Stimulated activated CD4-positive, alpha-beta T cell treated with anti-CD3 and anti-CD28 coated beads, Interleukin-15, amount 100 ng/mL, for 1 hour (primary cell): ENCODE measurements at regions not wholly inside any gene's neighbourhood (a gene's known extent, or its start where the extent isn't known, plus 50 kb on each side); places are given as distances from the start of the nearest gene placed in this dataset.
"Not testable (repeated sequence)": the region's sequence is repeated elsewhere in the genome, so short reads cannot be mapped to it uniquely, and the experiment has no call there.

Experiments used
- DNase-seq, 2 donors: peaks; one replicate each; pipeline ENCODE4 v3.0.0-alpha.2; 2020; ENCODE audit warnings: low read depth in 1 of 2, low spot score in 1 of 2

DNA sequence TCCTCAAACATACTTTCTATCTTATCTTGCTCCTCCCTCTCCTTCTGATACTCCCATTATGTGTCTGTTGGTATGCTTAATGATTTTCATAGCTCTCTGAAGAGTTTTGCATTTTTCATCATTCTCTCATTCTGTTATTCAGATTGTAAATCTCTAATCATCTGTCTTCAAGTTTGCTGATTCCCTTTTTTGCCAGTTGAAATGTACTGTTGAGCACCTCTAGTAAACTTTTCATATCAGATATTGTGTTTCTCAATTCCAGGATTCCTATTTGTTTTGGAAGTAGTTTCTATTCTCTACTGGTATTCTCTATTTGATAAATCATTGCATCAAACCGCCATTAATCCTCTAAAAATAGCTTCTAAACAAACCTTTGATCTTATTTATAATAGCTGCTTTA is 387.7 kb downstream of the PAX1 start:
- no peak for DNase-seq

DNA sequence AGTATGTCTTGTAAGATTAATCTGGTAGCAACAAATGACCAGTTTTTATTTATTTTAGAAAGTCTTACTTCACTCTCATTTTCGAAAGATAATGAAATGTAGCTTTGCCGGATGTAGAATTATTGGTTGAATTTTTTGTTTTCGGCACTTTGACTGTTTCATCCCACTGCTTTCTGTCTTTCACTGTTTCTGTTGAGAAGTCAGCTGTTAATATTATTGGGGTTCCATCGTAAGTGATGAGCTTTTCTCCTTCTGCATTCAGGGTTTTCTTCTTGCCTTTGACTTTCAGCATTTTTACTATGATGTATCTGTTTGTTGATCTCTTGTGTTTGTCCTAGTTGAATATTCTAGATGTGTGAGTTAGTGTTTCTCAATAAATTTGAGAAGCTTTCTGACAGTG is 383.4 kb downstream of the PAX1 start:
- no peak for DNase-seq

DNA sequence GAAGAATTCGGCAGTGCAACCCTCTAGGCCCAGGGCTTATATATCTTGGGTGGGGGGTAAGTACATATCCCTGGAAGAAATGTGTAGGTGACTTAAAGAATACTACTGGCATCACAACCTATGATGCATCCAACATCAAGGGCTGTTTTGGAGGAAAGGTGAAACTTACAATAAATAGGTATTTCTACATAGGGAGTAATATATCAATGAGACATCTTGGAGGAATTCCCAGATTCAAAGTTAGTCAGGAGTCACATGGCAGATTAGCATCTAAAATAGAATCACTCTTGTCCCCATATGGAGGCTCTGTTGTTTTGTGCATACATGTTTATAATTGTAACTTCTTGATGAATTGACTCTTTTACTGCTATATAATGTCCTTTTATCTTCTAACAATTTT is 375.5 kb downstream of the PAX1 start:
- DNase-seq, result no peak

DNA sequence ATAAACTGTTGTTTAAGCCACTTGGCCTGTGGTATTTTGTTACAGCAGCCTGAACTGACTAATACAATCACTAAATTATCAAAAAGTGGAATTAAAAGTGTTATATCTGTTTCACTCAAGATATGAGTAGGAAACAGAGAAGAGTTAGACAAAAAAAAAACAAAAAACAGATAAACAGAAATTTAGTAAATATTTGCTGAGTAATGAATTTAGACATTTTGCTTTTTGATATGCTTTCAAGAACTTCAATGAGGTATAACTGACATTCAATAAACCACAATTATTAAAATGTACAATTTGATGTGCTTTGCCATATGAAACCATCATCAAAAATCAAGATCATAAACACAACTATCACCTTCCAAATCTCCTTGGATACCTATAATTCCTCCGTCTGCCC is 369.2 kb downstream of the PAX1 start:
- DNase-seq, result no peak

DNA sequence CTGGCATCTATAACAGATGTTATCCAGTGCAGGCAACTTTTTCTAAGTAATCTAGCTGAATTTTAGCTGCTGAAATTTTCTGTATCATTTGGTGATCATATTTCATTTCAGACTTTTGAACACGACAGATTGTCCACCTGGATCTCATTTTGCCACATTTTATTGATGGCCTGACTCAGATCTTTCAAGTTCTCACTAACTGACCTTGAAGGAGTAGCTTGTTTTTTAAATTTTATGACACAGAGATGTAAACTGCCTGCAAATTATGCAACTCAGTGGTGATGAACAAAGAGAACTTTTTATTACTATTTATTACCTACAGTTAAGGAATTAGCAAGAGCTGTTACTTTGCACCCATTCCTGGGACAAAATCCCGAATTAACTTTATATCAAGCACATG is 366.4 kb downstream of the PAX1 start:
- DNase-seq, result no peak

DNA sequence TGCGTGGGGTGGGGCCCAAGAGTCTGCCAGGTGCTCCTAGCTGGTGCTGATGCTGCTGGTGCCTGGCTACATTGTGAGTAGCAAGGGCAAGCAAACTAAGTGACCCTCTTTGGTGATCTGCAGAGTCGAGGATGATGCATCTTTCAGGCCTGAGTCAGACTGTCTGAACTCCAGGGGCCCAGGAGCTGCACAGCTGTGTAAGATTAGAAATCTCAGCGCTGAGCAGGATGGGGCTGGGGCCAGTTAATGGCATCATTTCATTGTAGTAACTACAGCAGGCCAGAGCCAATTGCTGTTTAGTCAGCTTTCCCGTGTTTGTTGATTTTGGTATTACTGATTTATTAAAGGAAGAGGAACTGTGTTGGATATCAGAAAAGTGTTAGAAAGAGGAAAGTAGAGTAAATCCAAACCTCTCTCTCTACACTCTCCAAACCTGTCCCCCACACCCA is 365.2 kb downstream of the PAX1 start:
- no peak for DNase-seq

DNA sequence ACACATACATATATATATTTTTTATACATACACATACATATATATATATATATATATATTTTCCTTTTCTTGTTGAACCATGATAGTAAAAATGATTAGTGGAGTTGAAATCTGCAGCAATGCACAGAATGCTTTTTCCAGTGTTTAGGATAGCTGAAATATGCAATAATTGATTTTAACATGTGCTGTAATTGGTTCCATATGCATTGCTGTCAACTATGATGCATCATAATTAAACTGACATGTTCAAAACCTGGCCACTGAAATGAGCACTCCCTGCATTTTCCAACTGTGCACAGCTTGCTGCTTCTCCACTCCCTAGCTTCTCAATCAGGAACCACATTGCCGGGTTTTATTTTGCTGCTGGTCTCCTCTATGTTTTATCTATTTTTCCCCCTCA is 358.3 kb downstream of the PAX1 start:
- no peak for DNase-seq

DNA sequence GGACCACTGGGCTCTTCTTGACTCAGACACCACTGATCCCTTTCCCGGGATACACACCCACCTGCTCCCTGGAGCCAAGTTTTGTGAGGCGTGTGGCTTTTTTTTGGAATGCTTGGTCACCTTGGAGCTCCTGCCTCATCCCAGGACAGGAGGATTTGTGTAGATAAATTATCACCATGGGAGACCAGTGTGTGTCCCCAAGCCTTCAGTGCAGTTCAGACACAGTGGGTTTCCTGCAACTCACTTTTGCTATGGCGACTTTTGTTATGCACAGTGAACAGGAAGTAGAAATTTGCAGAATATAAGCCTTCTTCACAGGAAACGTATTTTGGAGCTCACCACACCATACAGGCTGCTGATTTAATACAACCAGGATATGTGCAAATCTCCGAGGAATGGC is 357.4 kb downstream of the PAX1 start:
- DNase-seq, result no peak

DNA sequence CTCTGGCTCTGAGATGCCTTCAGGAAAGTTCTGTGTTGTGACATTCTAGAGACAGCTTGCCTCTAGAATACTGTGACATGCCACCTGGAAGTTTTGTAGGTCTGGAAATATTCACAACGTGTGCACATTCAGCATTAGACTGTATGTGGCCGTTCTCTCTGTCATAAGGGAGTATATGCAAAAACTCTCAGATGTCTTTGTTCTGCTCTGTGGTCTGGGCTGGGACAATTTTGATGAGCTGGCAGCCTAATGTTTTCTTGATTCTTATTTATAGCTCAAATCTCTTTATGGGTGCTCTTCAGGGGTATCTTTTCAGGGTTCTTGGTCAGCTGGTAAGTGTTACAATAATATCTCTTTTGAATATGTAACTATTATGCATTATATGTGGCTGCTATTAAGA is 355.1 kb downstream of the PAX1 start:
- DNase-seq, result no peak

DNA sequence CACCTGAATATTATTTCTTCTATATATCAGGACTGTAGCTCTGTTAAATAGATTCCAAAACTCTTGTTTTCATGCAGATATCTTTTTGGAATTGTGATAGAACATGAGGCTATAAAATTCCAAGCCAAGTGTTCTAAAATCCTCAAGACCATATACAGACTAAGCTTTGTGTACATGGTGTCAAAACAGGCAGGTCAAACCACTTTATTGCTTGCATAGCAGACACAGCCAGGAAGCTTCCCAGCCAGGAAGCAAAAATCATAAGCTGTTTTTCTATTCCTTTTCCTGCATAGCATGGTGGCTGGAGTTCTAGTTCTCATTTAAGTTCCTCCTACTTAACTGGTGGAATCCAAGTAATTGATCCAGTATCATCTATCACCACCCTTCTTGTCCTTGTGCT is 353.3 kb downstream of the PAX1 start:
- no peak for DNase-seq

DNA sequence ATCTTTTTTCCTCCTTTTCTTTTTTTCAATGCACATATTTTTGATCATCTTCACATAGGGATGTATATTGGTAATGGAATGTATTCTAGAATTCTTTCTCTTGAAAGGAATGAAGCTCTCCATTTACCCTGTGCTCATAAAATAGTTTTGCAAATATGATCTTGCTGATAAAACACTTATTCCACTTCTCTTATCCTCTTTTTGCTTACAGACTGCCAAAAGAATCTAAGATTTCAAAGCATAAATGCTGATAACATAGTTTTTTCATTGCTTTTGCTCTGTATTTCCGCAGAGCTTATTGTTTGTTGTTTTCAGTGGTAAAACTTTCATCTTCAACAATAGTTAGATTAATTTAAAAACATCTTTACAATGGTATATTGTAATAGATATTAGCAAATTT is 350.5 kb downstream of the PAX1 start:
- no peak for DNase-seq

DNA sequence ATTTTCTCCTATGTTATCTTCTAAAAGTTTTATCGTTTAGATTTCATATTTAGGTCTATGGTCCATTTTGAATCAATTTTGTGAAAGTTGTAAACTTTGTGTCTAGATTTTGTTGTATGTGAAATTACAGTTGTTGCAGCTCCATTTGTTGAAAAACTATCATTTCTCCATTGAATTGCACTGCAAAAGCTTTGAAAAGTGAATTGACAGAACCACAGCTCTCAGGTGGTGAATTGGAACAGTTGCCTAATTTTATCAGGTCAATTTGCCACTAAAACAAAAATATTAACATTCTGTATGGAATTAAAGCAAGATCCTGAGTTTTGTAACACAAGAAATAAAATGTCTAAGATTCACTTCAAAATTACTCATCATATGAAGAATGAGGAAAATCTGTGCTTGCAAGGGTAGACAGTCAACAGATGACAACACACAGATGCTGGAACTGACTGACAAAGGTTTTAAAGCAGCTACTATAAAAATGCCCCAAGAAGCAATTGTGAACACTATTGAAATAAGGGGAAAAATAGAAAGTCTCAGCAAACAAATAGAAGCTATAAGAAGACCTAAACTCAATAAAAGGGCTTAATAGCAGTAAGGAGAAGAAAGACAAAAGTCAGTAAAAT is 346.7 kb downstream of the PAX1 start:
- no peak for DNase-seq

DNA sequence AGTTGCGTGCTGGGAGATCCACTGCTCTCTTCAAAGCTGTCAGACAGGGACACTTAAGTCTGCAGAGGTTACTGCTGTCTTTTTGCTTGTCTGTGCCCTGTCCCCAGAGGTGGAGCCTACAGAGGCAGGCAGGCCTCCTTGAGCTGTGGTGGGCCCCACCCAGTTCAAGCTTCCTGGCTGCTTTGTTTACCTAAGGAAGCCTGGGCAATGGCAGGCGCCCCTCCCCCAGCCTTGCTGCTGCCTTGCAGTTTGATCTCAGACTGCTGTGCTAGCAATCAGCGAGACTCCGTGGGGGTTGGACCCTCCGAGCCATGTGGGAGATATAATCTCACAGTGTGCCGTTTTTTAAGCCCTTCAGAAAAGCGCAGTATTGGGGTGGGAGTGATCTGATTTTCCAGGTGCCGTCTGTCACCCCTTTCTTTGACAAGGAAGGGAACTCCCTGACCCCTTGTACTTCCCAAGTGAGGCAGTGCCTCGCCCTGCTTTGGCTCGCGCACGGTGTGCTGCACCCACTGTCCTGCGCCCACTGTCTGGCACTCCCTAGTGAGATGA is 340.6 kb downstream of the PAX1 start:
- not testable (repeated sequence) for DNase-seq

DNA sequence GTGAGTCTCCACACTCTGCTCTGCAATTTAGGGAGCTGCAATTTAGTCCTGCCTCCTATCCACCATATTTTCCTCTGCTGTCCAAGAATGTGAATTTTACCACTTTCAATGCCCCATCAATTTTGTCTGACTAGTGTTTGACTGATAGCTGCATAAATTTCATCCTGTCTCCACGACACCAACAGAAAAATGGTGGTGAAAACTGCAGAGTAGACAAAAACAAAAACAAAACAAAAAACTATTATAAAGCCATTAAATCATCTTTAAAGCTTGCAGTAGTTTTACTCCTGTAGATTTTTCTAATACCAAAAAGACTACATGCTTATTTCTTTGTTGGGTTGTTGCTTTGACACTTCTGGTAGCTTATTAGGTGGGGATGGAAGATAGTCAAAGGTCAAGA is 322.0 kb downstream of the PAX1 start:
- DNase-seq, result no peak

DNA sequence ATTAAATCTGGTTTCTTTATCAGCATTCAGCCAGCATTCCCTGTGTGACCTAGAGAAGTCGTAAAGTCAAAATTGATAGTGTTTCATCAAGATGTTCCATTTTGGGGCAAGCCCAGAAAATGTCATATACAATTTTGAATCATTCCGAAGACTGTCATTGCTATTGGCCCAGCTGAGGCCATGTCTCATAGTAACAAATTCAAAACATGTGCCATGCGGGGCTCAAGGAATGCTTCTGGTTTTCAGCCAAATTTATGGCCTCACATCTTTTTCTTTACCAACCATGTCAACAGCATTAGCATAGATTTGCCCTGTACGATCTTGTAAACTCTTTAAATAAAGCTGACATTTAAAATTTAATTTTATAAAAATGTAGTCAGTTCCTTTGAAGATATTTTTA is 314.7 kb downstream of the PAX1 start:
- DNase-seq, result no peak

DNA sequence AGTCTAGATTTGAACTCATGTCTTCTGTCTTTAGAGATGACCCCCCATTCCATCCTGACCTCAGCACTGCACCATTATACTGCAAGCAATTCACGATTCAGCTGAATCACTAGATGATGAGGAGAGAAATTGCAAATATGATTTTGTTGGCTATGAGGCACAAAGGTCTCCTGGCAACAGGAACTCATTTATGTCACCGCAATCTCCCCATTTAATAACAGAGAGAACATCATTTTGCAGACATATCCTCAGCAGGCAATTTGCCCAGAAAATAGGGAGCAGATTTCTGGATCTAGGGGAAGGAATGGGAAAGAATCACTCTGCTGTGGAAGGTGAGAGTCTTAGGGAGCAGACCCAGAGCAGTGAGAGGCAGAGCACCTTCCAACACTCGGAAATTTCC is 303.0 kb downstream of the PAX1 start:
- DNase-seq, result no peak

DNA sequence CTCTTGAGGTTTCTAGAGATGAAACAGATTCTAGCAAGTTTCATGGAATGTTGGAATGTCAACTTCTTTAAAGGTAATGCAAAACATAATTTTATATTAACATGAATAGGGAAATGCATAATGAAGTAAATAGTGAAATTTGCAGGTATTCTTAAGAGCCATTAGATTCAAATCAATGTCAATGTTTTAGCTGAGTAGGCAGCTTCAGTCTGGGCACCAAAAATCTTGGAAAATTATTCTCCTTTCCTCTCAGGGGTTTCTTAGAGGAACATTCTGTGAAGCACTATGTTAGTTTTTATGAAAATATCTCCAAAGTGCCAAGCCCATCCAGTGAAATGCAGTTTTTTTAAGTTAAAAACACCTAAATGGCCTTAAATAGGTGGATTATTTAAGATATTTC is 300.8 kb downstream of the PAX1 start:
- DNase-seq, result no peak

DNA sequence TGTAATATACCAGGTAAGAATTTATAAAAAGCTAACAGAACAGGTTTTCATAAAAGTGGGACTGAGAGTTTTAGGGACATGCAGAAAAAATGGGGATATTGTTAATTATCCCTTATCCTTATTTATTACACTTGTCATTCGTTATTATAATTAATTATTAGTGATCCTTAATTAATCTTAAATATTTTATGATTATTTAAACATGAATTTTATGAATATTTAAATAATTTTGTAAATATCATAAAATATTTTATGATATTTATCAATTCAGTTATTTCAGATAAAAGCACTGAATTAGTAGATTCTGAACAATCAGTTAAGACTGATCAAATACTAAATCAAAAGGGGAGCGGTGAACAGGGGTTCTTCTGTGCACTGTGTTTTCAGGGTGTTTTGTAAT is 300.1 kb downstream of the PAX1 start:
- no peak for DNase-seq

DNA sequence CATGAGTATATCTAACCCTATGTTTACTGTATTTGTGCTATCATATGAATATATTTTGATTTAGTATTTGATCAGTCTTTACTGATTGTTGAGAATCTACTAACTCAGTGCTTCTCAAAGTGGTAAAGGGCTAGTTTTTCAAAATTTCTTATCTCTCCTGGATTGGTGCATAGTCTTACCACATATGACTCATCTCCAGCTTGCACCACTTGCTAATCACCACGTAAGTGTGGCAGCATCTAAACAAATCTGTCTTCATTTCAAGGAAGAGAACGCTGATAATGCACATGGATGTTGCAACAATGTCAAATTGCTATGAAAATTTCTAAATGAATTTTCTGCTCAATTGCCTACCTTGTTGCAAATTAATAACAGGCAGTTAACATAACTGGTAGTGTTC is 299.5 kb downstream of the PAX1 start:
- no peak for DNase-seq

DNA sequence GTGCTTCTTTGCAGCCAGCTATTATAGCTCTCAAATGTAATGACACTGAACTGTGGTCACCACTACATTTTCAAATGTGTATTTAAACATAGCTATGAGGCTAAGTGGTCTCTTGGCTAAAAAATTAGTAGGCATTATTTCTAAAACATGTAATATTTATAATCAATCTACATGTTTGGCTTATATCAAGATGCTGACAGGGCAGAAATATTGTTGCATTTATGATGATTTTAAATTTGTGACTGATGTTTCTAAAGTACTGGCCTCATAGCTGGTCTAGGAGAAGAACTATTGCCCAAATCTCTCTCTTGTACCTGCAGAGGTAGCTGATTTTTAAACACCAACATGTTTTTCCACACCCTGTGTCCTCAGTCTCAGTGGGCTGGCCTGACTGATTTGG is 298.2 kb downstream of the PAX1 start:
- DNase-seq, result no peak

DNA sequence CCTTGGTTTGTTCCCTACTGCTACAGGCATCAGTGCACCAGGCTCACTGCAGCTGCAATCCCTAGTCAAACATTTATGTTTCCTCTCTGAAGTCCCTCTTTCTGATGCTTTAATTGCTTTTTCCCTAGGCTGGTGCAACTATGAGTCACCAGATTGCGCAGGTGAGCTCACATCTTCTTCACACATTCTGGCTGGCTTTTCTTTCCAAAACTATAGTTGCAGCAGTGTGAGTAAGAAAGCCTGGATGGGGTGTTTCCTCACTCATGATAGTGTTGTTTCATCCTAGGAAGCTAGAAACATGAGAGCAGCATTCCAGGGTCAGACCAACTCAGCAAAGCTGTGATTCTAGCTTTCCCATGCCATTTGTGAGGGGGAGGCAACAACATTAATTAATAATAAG is 296.4 kb downstream of the PAX1 start:
- no peak for DNase-seq

DNA sequence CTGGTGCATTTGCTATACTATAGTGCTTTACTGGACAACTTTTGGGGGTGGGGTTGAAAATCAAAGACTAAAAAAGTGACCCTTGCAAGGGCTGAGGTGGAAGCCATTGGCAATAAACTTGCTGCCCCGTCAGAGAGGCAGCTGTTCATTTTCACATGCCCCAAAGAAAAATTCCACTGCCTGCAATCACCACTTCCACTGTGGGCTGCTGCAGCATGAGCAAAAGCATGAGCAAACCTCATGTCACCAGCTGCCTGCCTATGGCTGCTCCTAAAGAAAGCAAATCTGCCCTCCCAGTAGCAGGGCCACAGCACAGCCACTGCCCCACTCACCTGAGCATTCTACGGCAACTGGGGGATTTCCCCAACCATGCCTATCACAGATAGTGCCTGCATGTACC is 290.0 kb downstream of the PAX1 start:
- no peak for DNase-seq

DNA sequence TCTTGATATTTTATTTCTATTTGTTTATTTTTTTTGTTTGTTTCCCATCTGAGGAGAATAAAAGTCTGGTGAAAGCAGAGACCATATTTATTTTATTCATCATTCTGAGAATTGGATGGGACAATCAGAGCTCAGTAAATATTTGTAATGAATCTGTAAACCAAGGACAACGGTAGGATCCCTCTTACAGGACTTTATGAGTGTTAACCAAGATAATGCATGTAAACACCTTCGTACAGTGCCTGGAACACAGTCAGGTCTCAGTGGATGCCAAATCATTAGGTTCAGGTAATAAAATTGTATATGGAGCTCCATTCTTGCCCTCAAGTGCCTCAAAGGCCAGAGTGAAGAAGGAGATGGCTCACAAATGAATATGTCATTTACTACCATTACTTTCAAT is 288.7 kb downstream of the PAX1 start:
- no peak for DNase-seq

DNA sequence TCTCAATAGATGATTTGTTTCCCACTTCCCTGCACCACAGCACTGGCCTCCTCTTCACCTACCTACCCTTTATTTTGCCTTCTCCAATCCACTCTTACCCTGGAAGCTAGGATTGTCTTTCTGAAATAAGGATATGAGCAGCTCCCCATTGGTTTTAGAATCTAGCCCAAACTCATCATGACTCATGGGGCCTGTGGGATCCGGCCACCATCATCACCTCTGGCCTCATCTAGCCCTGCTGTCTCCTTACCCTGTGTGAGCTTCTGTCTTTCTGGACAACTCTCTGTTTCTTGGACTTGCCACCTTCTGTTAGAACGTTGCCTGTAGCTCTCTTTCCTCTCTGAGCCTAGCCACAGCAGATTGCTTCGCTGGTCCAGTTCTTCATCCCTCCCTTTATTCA is 277.1 kb downstream of the PAX1 start:
- DNase-seq, result no peak
